D341Med (cell line): ENCODE measurements at regions not wholly inside any gene's neighbourhood (a gene's known extent, or its start where the extent isn't known, plus 50 kb on each side); places are given as distances from the start of the nearest gene placed in this dataset.

Experiments
- DNase-seq: peaks from one replicate; pipeline ENCODE4 v3.0.0; 2012; ENCODE audit warnings: low spot score

GRCh38 chr2:6474161-6475140, 391.3 kb downstream of the CMPK2 start:
- no peak for DNase-seq

GRCh38 chr2:6475155-6475940, 390.4 kb downstream of the CMPK2 start:
- DNase-seq = no peak

- no peak for DNase-seq
Observed at GRCh38 chr2:6480514-6480913, 385.2 kb downstream of the CMPK2 start.

GRCh38 chr2:6482256-6482655, 383.5 kb downstream of the CMPK2 start:
- DNase-seq = no peak

GRCh38 chr2:6487765-6488164, 377.9 kb downstream of the CMPK2 start:
- no peak for DNase-seq

- no peak for DNase-seq
Observed at GRCh38 chr2:6492573-6492972, 373.1 kb downstream of the CMPK2 start.

- DNase-seq = no peak
Observed at GRCh38 chr2:6493266-6493665, 372.4 kb downstream of the CMPK2 start.

GRCh38 chr2:6493669-6494068, 372.0 kb downstream of the CMPK2 start:
- no peak for DNase-seq

- no peak for DNase-seq
Observed at GRCh38 chr2:6495466-6495865, 370.2 kb downstream of the CMPK2 start.

GRCh38 chr2:6496376-6496775, 369.3 kb downstream of the CMPK2 start:
- DNase-seq = no peak

GRCh38 chr2:6497048-6497447, 368.7 kb downstream of the CMPK2 start:
- no peak for DNase-seq

- no peak for DNase-seq
Observed at GRCh38 chr2:6498841-6499240, 366.9 kb downstream of the CMPK2 start.

- no peak for DNase-seq
Observed at GRCh38 chr2:6499691-6500090, 366.0 kb downstream of the CMPK2 start.

- DNase-seq = no peak
Observed at GRCh38 chr2:6506361-6506794, 359.3 kb downstream of the CMPK2 start.

GRCh38 chr2:6506859-6507258, 358.8 kb downstream of the CMPK2 start:
- DNase-seq = no peak

- DNase-seq = no peak
Observed at GRCh38 chr2:6510532-6510931, 355.2 kb downstream of the CMPK2 start.

- no peak for DNase-seq
Observed at GRCh38 chr2:6512589-6512988, 353.1 kb downstream of the CMPK2 start.

- no peak for DNase-seq
Observed at GRCh38 chr2:6516674-6517073, 349.0 kb downstream of the CMPK2 start.

GRCh38 chr2:6518361-6518760, 347.3 kb downstream of the CMPK2 start:
- DNase-seq = no peak

- no peak for DNase-seq
Observed at GRCh38 chr2:6523476-6523875, 342.2 kb downstream of the CMPK2 start.

- DNase-seq = no peak
Observed at GRCh38 chr2:6524691-6525474, 340.8 kb downstream of the CMPK2 start.

GRCh38 chr2:6525475-6525964, 340.2 kb downstream of the CMPK2 start:
- DNase-seq = no peak
